ENCODE measurements at regions not wholly inside any gene's neighbourhood (a gene's known extent, or its start where the extent isn't known, plus 50 kb on each side); places are given as distances from the start of the nearest gene placed in this dataset.

DNA sequence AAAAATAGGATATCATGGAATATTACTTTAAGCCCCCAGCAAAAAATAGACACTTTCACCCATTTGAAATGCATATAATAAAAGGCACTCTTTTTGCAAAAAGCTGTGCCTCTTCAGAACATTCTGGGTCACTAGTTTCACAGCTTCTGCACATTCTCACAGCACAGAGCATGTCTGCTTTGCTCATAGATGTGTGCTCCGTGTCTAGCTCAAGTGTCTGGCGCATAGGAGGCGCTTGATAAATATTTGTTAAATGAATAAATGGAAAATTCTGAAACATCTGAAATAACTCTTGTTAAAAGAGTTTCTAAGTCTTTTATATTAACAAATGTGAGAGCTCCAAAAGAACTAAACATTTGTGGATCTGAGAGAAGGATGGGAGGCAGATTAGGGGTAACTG lies 275.2 kb downstream of the PTTG2 start:
- TF ChIP-seq, protein P1, sequence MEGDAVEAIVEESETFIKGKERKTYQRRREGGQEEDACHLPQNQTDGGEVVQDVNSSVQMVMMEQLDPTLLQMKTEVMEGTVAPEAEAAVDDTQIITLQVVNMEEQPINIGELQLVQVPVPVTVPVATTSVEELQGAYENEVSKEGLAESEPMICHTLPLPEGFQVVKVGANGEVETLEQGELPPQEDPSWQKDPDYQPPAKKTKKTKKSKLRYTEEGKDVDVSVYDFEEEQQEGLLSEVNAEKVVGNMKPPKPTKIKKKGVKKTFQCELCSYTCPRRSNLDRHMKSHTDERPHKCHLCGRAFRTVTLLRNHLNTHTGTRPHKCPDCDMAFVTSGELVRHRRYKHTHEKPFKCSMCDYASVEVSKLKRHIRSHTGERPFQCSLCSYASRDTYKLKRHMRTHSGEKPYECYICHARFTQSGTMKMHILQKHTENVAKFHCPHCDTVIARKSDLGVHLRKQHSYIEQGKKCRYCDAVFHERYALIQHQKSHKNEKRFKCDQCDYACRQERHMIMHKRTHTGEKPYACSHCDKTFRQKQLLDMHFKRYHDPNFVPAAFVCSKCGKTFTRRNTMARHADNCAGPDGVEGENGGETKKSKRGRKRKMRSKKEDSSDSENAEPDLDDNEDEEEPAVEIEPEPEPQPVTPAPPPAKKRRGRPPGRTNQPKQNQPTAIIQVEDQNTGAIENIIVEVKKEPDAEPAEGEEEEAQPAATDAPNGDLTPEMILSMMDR (CRISPR knock-in tag; IDR thresholded peaks at IDR 0.05): no peak
- no peak for TF ChIP-seq BHLHE40 (IDR thresholded peaks at IDR 0.05; ENCODE audit: low read length)
